ENCODE measurements at regions not wholly inside any gene's neighbourhood (a gene's known extent, or its start where the extent isn't known, plus 50 kb on each side); places are given as distances from the start of the nearest gene placed in this dataset.

- Histone ChIP-seq H3K9me3 (ENCODE audit: low read depth, low read length) (no peaks in the 10 kb centered on the region), H2AFZ (ENCODE audit: low read length) (no peak overlapping the region), H3K79me2 (ENCODE audit: insufficient read depth, low read length) (no peaks in the 10 kb centered on the region), H4K20me1 (ENCODE audit: insufficient read depth, low read length) (no peaks in the 10 kb centered on the region), H3K4me1 (ENCODE audit: insufficient read depth, low read length) (no peaks in the 10 kb centered on the region), H3K27ac (ENCODE audit: low read depth, low read length) (no peak overlapping the region), H3K27me3 (ENCODE audit: insufficient read depth, low read length) (no peaks in the 10 kb centered on the region), H3K4me2 (ENCODE audit: insufficient read depth, low read length) (no peak overlapping the region), H3K36me3 (ENCODE audit: insufficient read depth, low read length) (no peaks in the 10 kb centered on the region), H3K4me3 (ENCODE audit: insufficient read depth, low read length) (no peak overlapping the region)
- no peak for DNase-seq (ENCODE audit: insufficient read length, low spot score, missing footprints)
- no peak for TF ChIP-seq CTCF (IDR thresholded peaks at IDR 0.05; ENCODE audit: extremely low read depth, low read depth, low read length)
Measured at GRCh38 chr21:17738176-17738953, 80.8 kb downstream of the C21orf91 start.

- Histone ChIP-seq H3K4me3 (ENCODE audit: insufficient read depth, low read length) (no peak overlapping the region), H4K20me1 (ENCODE audit: insufficient read depth, low read length) (no peaks in the 10 kb centered on the region), H3K27me3 (ENCODE audit: insufficient read depth, low read length) (no peaks in the 10 kb centered on the region), H3K9me3 (ENCODE audit: low read depth, low read length) (no peaks in the 10 kb centered on the region), H2AFZ (ENCODE audit: low read length) (no peak overlapping the region), H3K79me2 (ENCODE audit: insufficient read depth, low read length) (no peaks in the 10 kb centered on the region), H3K27ac (ENCODE audit: low read depth, low read length) (no peak overlapping the region), H3K4me2 (ENCODE audit: insufficient read depth, low read length) (no peak overlapping the region), H3K36me3 (ENCODE audit: insufficient read depth, low read length) (no peaks in the 10 kb centered on the region), H3K4me1 (ENCODE audit: insufficient read depth, low read length) (no peaks in the 10 kb centered on the region)
- TF ChIP-seq CTCF (IDR thresholded peaks at IDR 0.05; ENCODE audit: extremely low read depth, low read depth, low read length): no peak
- no peak for DNase-seq (ENCODE audit: insufficient read length, low spot score, missing footprints)
Measured at GRCh38 chr21:17736072-17736471, 83.1 kb downstream of the C21orf91 start.

GRCh38 chr21:17733209-17733608, 85.9 kb downstream of the C21orf91 start:
- H3K36me3 ChIP-seq (ENCODE audit: insufficient read depth, low read length): no peaks in the 10 kb centered on the region
- DNase-seq (ENCODE audit: insufficient read length, low spot score, missing footprints): no peak

More at GRCh38 chr21:17733209-17733608, 85.9 kb downstream of the C21orf91 start:
- Histone ChIP-seq H3K4me3 (ENCODE audit: insufficient read depth, low read length) (no peak overlapping the region), H3K27ac (ENCODE audit: low read depth, low read length) (no peak overlapping the region), H3K4me1 (ENCODE audit: insufficient read depth, low read length) (no peaks in the 10 kb centered on the region), H3K27me3 (ENCODE audit: insufficient read depth, low read length) (no peaks in the 10 kb centered on the region), H4K20me1 (ENCODE audit: insufficient read depth, low read length) (no peaks in the 10 kb centered on the region), H2AFZ (ENCODE audit: low read length) (no peak overlapping the region), H3K79me2 (ENCODE audit: insufficient read depth, low read length) (no peaks in the 10 kb centered on the region), H3K9me3 (ENCODE audit: low read depth, low read length) (no peaks in the 10 kb centered on the region), H3K4me2 (ENCODE audit: insufficient read depth, low read length) (no peak overlapping the region)
- no peak for TF ChIP-seq CTCF (IDR thresholded peaks at IDR 0.05; ENCODE audit: extremely low read depth, low read depth, low read length)

Measured in osteoblast (primary cell).